AG10803 (cell line): ENCODE measurements at regions not wholly inside any gene's neighbourhood (a gene's known extent, or its start where the extent isn't known, plus 50 kb on each side); places are given as distances from the start of the nearest gene placed in this dataset.

ENCODE experiments used
- DNase-seq: peaks from one replicate; pipeline ENCODE4 v3.0.0; 2010; ENCODE audit warnings: low read depth
- H3K4me3 ChIP-seq: 2 replicates; pipeline ENCODE4 v1.5.1; 2011; ENCODE audit warnings: mild to moderate bottlenecking, low read length, control low read depth
- TF ChIP-seq, protein P1 (sequence below): conservative IDR thresholded peaks from 2 replicates; pipeline ENCODE4 v1.5.1; 2011; ENCODE audit warnings: mild to moderate bottlenecking, low read length, control low read depth, inconsistent platforms

DNA sequence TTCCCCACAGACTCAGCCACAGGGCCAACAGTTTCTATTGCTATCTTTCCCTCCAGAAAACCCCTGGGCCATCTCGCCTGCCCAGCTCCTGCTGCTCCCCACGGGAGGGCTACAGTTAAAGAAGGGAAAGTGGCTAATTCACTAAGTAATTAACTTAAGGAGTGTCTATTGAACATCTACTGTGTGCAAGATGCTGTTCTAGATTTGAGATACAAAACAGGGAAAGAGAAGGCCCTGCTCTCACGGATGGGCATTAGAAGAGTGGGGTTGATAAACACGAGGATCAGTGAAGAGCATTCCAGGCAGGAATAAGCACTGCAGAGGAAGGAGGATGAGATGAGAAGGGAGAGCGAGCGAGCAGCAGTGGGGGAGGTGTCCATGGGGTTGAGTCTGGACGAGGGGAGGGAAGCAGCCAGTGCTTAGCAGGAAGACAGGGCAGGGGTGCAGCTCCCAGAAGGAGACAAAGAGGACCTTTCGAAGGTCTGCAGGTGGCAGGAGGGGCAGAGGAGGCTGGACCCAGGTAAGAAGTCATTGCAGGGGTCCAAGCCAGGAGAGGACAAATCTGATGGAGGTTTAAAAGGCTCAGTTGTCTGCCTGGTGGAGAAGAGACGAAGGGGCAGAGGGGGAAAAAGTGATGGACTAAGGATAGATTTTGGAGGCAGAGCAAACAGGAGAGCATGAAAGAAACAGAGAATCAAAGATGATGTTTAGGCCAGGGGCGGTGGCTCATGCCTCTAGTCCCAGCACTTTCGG lies 64.7 kb downstream of the KLF15 start:
- H3K4me3 ChIP-seq, result no peak overlapping the region
- DNase-seq, result no peak
- TF ChIP-seq, protein P1, sequence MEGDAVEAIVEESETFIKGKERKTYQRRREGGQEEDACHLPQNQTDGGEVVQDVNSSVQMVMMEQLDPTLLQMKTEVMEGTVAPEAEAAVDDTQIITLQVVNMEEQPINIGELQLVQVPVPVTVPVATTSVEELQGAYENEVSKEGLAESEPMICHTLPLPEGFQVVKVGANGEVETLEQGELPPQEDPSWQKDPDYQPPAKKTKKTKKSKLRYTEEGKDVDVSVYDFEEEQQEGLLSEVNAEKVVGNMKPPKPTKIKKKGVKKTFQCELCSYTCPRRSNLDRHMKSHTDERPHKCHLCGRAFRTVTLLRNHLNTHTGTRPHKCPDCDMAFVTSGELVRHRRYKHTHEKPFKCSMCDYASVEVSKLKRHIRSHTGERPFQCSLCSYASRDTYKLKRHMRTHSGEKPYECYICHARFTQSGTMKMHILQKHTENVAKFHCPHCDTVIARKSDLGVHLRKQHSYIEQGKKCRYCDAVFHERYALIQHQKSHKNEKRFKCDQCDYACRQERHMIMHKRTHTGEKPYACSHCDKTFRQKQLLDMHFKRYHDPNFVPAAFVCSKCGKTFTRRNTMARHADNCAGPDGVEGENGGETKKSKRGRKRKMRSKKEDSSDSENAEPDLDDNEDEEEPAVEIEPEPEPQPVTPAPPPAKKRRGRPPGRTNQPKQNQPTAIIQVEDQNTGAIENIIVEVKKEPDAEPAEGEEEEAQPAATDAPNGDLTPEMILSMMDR, result no peak

DNA sequence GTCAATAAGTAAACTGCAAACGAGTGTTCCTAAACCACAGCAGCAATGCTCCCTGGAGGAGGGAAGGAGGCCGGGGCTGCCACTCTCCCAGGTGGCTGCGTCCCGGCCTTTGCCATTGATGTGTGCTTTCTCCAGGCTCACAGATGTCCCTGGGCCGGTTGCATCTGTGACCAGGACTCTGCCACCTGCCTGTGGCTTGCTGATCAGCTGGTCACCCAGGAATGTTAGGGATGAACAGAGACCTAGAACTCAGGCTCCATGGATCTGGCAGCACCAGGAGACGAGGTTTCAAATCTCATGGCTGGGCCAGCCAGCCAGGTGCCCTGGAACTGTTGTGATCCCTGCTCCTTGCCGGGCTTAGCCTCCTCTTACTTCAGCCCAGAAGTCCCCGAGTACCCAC lies 65.7 kb downstream of the KLF15 start:
- no peak overlapping the region for H3K4me3 ChIP-seq
- TF ChIP-seq, protein P1, result no peak
- DNase-seq, result no peak

DNA sequence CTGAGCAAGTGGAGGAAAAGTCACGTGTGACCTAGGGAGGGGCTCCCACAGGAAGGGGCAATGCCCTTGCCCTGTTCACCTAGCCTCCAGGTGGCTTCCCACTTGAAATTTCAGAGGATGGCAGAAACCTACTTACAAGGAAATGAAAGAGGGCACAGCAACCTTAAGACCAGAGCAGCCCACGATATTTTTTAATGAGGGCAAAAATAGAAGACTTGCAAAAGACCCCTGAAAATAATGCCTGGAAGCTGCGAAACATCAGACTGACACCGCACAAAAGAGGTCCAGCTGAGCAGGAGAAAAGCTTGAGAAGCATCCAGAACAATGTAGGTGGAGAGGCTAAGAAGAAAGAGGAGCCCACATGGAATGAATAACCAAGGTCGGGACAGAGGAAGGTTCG lies 66.1 kb downstream of the KLF15 start:
- no peak overlapping the region for H3K4me3 ChIP-seq
- TF ChIP-seq, protein P1, result no peak
- DNase-seq, result no peak

DNA sequence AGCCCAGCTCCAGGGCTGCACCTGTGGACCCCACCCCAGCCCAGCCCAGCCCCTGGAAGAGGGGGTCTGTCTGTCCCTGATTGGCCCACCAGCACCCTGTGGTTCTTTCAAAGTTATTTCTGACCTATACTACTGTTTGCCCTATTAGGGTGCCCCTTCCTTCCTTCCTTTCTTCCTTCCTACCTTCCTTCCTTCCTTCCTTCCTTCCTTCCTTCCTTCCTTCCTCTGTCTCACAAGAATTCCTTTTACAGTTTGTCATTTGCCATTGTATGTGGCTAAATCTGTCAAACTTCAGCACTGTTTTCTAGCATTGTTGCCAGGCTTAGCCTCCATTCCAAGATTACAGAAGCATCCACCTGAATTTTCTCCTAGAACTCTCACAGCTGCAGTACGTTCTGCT lies 66.9 kb downstream of the KLF15 start:
- no peak overlapping the region for H3K4me3 ChIP-seq
- no peak for DNase-seq
- TF ChIP-seq, protein P1, result no peak

DNA sequence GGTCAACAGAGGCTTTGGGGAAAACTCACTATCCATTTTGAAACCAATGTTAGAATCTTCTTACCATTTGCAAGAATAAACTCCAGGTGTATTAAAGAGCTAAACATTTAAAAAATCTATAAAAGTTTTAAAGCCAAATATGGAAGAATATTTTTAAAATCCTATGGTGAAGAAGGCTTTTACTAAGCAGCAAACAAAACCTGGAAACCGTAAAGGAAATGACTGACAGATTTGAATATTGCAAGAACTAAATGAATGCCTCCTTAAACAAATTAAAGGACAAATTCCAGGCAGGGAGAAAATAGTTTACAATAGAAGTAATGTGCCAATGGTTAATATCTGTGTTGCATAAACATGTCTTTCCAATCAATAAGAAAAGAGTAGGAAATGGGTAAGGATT lies 68.1 kb downstream of the KLF15 start:
- no peak overlapping the region for H3K4me3 ChIP-seq
- TF ChIP-seq, protein P1, result no peak
- no peak for DNase-seq

DNA sequence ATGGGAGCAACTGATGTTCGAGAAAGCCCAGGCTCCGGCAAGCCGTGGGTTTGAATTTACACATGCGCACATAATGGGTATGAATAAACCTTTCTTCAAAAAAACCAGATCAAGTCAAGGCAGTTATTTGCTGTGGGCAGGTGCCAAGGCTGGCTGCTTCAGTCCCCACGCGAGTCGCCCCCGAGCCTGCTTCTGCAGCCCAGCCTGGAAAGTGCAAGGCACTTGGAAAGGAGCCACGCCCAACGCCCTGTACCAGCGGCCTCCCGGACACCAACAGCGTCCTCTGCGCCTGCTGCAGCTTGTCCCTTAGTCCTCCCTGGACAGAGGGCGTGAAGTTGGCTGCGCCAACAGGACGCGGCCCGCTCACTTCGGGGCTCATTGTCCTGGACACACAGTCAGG lies 68.9 kb downstream of the KLF15 start:
- H3K4me3 ChIP-seq, result no peak overlapping the region
- no peak for DNase-seq
- TF ChIP-seq, protein P1, result no peak

DNA sequence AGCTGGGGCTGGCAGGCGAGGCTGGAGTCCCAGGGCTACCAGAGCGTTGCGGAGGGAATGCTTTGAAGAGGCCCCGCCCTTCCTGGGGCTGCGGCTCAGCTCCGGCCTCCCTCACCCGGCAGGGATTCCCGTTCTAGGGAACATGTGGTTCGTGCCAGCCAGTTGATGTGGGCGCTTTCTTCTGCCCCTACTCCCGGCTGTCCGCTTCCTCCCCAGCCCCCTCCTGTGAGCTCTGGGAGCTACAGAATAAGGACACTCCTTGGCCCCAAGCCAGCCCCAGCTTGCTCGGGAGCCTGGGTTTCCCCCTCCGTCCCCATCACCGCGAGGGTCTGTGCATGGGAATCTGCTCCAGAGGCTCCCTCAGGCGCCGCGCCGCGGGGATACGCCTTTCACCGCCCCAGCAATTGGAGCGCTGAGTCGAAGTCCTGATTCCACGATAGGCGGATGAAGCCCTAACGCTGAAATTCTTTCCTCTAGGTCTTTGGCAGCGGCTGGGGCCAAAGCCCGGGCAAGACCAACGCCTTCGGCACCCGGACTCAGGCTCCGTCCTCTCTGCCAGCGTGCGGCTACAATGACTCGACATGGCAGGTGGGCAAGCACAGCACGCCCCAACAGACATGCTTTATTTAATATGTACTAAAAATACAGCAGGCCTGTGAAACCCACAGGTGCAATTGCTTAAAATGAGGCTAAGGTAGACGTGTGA lies 69.5 kb downstream of the KLF15 start:
- DNase-seq, result peak; percentile 48
- TF ChIP-seq, protein P1, result no peak
- peak overlapping the region; percentile 54 for H3K4me3 ChIP-seq
